ENCODE measurements at regions not wholly inside any gene's neighbourhood (a gene's known extent, or its start where the extent isn't known, plus 50 kb on each side); places are given as distances from the start of the nearest gene placed in this dataset.

DNA sequence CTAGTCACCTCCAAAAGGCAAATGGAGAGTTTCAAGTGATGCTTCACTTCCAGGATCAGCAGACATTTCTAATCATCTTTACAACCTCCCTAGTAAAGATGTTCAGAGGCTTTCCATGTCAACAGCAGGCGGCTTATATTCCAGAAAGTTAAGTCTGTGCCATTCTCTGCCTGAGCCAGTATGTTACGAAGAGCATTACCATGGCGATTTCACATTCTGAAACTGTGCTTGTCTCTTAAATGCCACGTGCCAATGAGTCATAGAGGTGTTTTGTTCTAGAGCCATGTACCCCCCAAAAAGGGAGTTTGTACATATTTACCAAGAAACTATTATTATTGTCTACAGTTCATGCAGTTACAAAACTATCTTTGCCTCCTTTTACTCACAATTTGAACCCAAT, 319.5 kb downstream of the FOXA2 start:
- no peak for DNase-seq (ENCODE audit: insufficient read length, low spot score)
- FAIRE-seq = no peak

- FAIRE-seq (no peak), DNase-seq (ENCODE audit: insufficient read length, low spot score) (no peak)
Measured at GRCh38 chr20:22260506-22260905, 323.9 kb downstream of the FOXA2 start.

DNA sequence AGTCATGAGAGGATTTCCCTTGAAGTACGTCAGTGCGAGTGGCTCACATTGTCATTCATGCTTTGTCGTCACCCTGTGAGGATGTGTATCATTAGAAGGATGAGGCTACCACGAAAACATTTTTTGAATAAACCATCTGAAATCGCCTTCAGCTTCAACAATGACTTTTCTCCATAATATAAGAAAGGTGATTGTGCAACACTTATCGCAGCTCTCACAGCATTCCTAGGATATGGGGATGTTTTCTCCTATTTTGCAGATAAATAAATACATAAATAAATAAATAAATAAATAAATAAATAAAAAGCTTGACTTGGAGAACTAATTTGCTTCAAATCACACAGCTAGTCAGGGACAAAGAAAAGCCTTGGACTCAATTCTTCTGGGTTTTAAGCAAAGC, 326.5 kb downstream of the FOXA2 start:
- DNase-seq (ENCODE audit: insufficient read length, low spot score) (no peak), FAIRE-seq (no peak)

- no peak for DNase-seq (ENCODE audit: insufficient read length, low spot score)
- FAIRE-seq = no peak
Measured at GRCh38 chr20:22248051-22248667, 336.2 kb downstream of the FOXA2 start.

DNA sequence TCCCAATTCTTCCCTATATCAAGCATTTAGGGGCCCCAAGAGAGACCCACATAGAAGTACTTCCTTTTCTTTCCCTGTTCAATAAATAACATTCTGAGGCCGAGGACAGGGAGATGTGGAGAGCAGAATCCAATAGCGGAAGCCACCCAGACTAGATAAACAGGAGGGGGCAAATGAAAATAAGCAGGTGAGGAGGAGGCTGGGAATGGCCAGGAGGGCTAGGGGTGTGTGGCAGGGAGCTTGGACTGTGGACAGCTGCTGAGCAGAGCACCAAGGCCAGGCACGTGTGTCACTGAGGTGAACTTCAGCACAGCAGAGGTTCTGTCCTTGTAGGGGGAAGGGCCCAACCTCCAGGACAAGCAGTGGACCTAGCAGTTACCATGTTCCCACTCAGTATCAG, 339.2 kb downstream of the FOXA2 start:
- DNase-seq (ENCODE audit: insufficient read length, low spot score) (no peak), FAIRE-seq (no peak)

DNA sequence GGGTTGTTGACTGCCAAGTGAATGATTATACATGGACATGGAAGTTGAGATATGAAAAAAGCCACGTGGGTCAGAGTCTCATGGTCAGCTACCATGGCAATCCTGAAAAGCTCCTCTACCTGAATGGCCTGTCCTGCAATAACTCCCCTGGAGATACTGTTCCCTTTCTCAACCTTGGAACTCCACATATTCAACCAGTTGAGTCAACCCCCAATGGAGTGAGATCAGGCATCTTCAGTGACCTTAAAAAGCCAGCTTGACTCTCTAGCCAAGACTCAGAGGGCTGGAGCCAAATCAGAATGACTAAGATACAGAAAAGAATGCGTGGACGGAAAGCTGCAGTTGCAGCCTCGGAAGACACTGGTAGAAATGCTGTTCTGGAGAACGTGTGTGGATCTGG, 341.3 kb downstream of the FOXA2 start:
- FAIRE-seq = no peak
- DNase-seq (ENCODE audit: insufficient read length, low spot score) = no peak

- DNase-seq (ENCODE audit: insufficient read length, low spot score) = no peak
- FAIRE-seq = no peak
Measured at GRCh38 chr20:22241609-22242008, 342.8 kb downstream of the FOXA2 start.

GRCh38 chr20:22232923-22233322, 351.4 kb downstream of the FOXA2 start:
- no peak for FAIRE-seq
- DNase-seq (ENCODE audit: insufficient read length, low spot score) = no peak

DNA sequence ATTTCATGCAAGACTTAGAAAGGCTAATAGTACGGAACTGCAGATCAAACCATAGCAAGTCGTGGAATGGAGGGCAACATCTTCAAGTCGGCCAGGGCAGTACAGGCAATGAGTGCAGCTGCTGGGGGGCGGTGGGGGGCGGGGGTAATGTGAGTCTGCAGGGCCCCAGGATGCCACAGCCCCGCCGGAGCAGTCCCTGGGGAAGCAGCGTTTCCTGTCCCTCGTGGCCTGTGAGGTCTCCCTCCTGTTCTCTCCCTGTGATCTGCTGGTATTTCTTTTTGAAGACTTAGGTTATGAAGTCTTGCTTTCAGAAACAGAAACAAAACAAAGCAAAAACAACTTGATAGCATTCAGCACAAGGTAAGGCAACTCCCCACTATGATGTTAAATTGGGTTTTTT, 351.9 kb downstream of the FOXA2 start:
- DNase-seq (ENCODE audit: insufficient read length, low spot score) (no peak), FAIRE-seq (no peak)

- no peak for DNase-seq (ENCODE audit: insufficient read length, low spot score)
- FAIRE-seq = no peak
Measured at GRCh38 chr20:22226849-22227700, 357.3 kb downstream of the FOXA2 start.

- FAIRE-seq (no peak), DNase-seq (ENCODE audit: insufficient read length, low spot score) (no peak)
Measured at GRCh38 chr20:22223236-22223635, 361.1 kb downstream of the FOXA2 start.

DNA sequence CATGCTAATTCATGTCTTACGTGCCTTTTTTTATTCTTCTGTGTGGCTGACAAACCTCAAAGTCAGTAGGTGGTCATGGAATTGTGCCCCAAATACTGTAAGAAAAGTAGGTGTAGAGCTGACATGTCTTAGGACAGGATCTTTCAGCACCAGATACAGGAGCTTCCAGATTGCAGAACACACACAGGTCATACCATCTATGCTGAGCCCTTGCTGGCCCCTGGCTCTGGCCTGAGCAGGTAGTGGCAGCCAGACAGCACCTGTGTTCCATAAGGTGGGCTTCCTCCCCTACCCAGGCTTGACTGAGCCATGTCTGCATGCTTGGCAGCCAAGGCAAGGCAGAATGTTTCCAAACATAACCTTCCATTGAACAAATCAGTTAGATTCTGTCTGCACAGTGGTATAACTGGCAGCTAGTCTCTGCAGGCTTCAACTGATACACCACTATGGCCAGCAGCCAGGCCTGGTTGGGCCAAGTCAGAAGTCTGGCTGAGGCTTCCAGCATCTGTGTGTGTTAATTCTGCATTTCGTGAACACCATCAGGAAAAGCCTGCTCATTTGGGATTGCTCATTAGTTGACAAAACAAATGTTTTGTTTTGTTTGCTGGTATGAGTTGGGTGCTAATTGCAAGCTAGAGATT, 366.5 kb downstream of the FOXA2 start:
- FAIRE-seq = no peak
- no peak for DNase-seq (ENCODE audit: insufficient read length, low spot score)

GRCh38 chr20:22216984-22217383, 367.4 kb downstream of the FOXA2 start:
- FAIRE-seq (no peak), DNase-seq (ENCODE audit: insufficient read length, low spot score) (no peak)

- DNase-seq (ENCODE audit: insufficient read length, low spot score) (no peak), FAIRE-seq (no peak)
Measured at GRCh38 chr20:22214296-22214695, 370.1 kb downstream of the FOXA2 start.

DNA sequence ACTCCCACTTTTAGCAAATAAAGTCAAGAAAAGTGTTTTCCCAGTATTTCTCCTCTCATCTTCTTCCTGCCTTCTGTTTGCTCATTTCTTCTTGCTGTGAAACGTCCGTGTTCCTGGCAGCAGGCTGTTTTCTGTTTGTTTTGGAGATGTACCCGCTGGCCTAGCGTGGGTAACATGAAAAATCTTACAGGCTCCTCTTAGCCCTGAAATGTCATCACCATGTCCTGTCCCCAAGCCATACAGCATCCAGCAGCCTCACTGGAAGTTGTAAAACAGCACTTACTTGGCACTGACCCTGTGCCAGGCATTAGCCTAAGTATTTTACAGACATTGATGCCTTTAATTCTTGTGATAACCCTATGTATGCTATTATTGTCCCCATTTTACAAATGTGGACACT, 371.1 kb downstream of the FOXA2 start:
- DNase-seq (ENCODE audit: insufficient read length, low spot score) (no peak), FAIRE-seq (no peak)

GRCh38 chr20:22207280-22207679, 377.1 kb downstream of the FOXA2 start:
- FAIRE-seq = no peak
- DNase-seq (ENCODE audit: insufficient read length, low spot score) = no peak

GRCh38 chr20:22204801-22205200, 379.6 kb downstream of the FOXA2 start:
- DNase-seq (ENCODE audit: insufficient read length, low spot score) = no peak
- FAIRE-seq = no peak

- FAIRE-seq (no peak), DNase-seq (ENCODE audit: insufficient read length, low spot score) (no peak)
Measured at GRCh38 chr20:22182148-22182547, 402.2 kb downstream of the FOXA2 start.

DNA sequence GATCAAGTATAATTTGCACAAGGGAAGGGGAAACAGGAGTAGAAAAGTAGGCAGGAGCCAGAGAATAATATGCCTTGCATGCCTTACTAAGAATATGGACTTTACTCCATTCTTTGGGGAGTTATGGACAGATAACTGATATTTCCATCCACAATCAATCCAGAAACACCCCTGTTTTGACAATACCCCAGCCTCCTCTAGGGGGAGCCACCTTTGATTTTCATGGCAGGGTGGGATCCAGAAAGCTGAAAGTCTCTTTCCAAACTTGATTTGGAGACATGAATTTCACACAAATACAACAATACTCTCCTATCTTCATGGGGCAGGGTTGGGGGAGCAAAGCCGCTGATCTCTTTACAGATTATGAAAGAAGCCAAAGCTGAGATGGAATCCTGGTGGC, 404.1 kb downstream of the FOXA2 start:
- FAIRE-seq = no peak
- DNase-seq (ENCODE audit: insufficient read length, low spot score) = no peak

DNA sequence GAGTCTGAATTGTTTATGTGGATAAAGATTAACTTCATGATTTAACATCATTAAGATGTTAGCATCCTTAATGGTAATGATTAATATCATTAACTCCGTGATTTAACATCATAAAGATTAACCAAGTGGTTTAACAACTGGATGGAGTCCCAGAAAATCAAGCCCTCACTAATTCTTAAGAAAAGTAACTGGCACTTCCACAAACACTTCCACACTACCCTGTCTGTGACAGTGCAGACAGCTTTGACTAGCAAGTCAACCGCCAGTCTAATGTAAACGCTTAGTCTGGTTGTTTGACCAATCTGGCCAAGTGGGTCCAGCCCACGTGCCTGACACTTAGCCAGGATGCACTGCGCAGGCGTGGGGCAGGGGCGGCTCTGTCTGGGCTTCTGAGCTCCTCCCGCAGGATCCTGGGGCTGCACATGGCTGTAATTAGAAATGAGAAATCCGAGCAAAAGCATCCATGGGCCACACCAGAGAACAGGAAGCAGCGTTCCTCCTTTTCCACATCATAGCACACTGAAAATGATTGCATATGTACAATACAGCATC, 424.2 kb downstream of the FOXA2 start:
- FAIRE-seq (no peak), DNase-seq (ENCODE audit: insufficient read length, low spot score) (no peak)

- DNase-seq (ENCODE audit: insufficient read length, low spot score) (no peak), FAIRE-seq (no peak)
Measured at GRCh38 chr20:22159276-22159675, 425.1 kb downstream of the FOXA2 start.

- FAIRE-seq (no peak), DNase-seq (ENCODE audit: insufficient read length, low spot score) (no peak)
Measured at GRCh38 chr20:22127587-22127986, 422.1 kb downstream of the PAX1 start.
